HG03095 (cell line): ENCODE measurements at regions not wholly inside any gene's neighbourhood (a gene's known extent, or its start where the extent isn't known, plus 50 kb on each side); places are given as distances from the start of the nearest gene placed in this dataset.

Experiments
- ATAC-seq: cut with Tn5 transposase; IDR thresholded peaks from one replicate; pipeline ENCODE4 v1.9.1; 2021; ENCODE audit warnings: moderate library complexity; ENCODE audit not compliant: unreplicated experiment

DNA sequence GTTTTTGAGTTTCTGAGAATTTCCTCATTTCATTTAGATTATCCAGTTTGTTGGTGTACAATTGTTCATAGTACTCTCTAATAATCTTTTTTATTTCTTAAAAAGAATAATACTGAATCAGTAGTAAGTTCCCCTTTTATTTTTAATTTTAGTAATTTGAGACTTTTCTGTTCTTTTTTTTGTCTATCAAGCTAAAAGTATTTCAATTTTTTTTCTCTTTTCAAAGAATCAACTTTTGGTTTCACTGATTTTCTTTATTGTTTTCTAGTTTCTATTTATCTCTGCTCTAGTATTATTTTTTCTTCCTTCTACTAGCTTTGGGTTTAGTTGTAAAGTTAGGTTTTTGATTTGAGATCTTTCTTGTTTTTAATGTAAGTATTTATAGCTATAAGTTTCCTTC, 60.6 kb upstream of the ARL15 start:
- ATAC-seq: no peak

DNA sequence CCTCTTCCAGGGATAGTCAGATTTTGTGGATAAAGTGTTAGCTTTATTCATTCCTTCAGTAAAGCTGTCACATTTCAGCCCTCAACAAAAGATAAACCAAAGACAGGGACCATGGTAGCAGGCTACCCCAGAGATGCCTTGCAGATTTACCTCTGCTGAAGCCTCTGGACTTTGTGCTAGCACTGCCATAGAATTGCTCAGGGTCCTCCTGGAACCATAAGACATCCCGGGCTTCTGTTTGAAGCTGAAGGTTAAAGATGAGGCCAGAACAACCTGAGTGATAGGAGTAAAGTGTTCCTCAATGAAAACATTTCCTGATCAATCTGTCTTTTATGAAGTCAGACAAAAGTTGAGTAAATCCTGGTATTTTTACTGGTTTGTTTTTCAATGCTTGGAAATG, 57.5 kb upstream of the ARL15 start:
- ATAC-seq: no peak

DNA sequence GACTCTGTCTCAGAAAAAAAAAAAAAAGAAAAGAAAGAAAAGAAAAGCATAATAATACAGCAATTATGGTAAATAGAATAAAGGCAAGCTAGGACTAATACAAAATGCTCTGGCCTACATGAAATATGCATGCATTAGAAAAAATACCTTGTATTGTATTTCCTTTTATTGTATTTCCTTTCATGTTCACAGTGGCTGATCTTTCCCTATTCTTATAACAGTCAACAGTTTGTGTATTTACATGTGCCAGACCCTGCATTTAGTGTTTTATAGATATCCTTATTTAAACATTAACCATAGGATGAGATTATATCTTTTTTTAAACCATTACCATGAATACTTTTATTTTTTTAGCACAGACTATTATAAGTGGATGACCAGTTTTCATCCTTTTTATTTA, 56.3 kb upstream of the ARL15 start:
- ATAC-seq: no peak

DNA sequence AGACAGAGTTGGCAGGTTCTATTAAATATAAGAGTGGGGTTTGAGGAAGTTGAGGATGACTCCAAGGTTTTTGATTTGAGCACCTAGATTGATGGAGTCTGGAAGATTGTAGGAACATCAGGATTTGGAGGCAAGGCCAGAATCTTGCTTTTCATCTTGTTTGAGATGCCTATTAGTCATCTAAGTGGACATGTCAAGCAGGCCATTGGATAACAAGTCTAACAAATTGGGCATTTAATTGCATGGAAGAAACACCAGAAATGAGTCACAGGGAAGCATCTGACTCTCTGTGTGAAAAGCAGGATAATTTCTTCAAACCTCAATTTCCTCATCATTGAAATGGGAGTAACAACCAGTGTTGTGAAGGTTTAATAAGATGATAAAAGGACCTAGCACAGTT, 53.3 kb upstream of the ARL15 start:
- no peak for ATAC-seq

DNA sequence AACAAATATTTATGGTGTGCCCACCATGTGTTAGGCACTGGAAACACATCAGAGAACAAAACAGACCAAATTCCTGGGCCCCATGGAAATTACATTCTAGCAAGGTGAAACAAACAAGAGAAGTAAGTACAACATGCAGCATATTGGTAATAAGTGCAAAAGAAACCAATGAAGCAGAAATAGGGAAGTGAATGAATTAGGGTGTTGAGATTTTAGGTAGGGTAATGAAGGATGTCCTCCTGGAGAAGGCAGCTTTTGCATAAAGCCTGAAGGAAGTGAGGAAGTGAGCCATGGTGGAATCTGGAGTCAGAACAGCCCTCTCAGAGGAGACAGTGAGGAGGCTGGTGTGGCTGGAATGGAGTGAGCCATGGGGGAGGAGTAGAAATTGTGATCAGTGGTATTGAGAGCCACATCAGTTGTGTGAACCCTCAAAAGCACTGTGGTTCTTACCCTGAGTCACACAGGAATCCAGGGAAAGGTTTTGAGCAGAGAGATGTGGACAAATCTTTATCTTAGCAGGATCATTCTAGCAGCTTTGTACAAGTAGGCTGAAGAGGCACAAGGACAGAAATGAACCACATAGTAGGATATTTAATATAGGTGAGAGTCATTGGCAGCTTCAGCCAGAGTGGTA, 52.7 kb upstream of the ARL15 start:
- ATAC-seq: no peak

DNA sequence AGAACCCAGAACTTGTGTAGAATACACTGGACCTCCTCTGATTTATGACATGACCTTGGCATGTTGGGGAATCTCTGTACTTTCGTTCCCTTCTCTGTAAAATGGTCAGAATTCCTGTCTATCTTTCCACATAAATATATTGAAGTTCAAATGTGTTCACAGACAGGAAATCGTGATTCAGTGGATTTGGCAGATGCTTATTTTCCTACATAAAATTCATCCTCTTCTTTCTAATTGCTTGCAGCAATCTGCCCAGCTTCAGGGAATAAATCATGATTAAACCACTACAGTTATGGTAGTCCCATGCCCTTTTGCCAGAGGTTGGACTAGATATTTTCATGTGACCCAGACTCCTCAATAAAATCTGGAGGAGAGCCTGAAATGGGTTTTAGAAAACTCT, 52.1 kb upstream of the ARL15 start:
- no peak for ATAC-seq

DNA sequence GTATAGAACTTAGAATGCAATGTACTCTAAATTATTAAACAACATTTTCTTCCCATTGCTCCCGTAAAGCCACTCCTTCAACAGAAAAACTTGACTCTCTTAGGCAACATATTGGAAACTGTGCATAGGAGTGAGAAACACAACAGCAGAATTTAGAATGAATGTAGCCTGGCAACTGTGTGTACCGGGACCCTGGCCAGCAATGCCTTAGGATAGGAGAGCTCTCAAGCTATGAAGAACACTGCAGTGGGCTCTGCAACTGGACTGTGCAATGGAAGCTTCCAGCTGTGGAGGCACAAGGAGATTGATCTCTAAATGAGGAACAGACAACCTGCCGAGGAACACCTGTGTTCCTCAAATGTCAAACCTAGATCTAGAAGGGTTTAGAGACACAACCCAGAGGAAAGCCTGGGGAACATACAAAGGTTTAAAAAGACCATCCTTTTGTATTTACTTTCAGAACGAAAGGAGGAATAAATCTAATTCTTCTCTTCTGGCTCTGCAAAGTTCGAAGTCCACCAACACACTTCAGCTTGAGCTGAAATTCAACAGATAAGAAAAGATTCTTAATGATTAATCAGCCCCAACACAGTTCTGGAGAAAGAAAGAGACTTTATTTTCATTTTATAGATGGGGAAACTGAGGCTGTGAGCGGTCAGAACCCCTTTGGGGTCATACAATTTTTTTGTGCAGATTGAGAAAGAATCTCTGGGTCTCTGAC, 51.5 kb upstream of the ARL15 start:
- ATAC-seq: no peak

DNA sequence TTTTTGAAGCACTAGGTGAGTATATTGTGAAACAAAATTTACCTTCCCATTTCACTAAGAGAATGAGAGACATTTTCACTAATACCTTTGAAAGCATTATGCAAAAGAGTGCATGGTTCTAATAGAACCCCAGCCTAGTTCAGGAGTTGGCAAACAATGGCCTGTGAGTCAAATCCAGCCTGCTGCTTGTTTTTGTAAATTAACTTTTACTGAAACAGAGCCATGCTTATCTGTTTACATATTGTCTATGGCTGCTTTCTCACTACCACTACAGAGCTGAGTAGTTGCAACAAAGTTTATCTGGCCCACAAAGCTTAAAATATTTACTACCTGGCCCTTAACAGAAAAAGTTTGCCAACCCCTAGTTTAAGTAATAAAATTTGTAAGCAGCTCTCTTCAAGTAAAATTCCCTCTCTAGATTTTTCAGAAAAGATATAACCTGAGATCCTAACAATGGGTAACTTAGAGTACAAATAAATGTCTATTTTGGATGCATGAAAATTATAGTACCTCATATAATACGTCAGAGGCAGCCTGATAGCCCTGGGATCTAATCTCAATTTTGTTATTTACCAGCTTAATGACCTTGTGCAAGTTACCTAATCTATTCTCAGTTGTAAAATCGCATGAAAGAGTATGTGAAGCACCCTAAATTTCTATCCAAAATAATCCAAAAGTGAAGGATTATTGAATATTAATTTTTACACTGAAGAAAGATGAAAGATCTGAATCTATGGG, 50.7 kb upstream of the ARL15 start:
- no peak for ATAC-seq
